Myocyte (in vitro differentiated cells): ENCODE measurements at regions not wholly inside any gene's neighbourhood (a gene's known extent, or its start where the extent isn't known, plus 50 kb on each side); places are given as distances from the start of the nearest gene placed in this dataset.

Source experiments
- DNase-seq: peaks from one replicate; pipeline ENCODE4 v3.0.0-alpha.2; 2012; ENCODE audit warnings: low read depth

DNA sequence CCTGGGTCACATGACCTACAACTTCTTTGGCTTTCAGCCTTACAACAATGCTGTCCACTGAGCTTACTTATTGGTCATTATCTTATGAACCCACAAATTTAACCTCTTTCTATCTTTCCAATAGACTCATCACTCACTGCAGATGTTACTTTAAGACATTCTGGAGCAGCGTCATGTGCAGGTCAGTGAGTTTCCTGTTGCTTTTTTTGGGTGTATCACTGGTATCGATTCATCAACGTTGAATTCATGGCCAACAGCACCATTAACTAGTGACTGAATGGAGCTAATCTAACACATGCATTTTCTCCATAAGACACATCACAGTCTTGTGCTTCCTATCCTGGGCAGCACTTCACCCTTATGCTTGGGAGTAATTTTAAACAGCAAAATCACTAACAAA lies 672.6 kb upstream of the CDH18 start:
- no peak for DNase-seq

DNA sequence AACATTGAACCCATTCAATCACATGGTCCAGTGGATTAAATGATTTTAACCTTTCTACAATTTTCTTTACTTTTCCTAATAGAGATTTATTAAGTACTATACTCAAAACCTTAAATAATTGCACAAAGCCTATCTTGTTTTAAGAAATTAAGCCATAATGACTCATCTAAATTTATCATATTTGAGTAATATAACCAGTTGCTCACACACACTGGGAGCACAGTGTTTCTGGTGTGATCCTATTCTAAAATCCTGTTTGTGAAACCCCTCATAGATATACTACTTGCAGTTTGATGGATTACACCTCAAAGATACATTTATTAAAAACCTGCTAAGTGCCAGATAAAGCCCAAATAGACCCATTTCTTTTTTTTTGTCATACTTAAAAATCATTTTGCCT lies 668.3 kb upstream of the CDH18 start:
- no peak for DNase-seq

DNA sequence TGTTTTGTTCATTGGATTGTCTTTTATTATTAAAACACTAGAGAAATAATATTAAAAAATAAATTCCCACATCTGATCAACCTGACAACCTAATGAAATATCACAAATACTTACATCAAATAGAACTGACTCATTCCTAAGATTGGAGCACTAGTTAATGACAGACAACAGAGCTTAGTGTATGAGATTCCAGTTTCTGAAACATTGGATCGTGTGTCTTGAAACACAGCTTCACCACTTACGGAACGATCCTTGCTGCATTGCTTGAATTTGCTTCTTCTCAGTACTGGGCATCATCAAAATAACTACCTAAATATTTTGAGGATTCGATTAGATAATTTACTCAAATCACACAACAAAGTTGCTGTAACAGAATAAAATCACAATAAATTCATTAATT lies 667.2 kb upstream of the CDH18 start:
- DNase-seq = no peak

DNA sequence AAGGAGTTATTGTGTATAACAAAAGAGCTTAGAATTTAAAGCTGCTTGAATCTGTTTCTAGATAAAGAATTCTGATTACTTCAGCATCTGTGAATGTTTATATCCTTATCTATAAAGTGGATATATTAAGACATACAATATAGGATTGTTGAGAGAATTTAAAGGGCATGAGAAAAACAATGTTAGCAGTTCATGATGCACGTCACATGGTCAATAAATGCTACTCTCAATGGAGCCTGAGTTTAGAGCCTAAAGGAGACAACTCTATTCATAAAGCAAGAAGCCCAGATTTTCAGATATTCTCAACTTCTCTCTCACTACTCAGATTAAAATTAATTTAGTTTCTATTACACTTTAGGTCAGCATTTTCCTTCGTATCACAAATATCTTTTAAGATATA lies 666.7 kb upstream of the CDH18 start:
- no peak for DNase-seq

DNA sequence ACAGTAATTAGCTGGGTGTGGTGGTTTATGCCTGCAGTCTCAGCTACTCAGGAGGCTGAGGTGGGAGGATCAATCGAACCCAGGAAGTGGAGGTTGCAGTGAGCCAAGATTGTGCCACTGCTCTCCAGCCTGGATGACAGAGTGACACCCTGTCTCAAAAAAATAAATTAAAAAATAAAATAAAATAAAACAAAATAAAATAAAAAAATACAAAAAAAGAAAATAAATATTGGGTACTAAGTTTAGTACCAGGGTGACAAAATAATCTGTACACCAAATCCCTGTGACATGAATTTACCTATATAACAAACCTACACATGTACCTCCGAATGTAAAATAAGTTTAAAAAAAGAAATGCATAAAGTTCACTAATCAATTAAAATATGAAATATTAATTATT lies 666.0 kb upstream of the CDH18 start:
- DNase-seq = no peak

DNA sequence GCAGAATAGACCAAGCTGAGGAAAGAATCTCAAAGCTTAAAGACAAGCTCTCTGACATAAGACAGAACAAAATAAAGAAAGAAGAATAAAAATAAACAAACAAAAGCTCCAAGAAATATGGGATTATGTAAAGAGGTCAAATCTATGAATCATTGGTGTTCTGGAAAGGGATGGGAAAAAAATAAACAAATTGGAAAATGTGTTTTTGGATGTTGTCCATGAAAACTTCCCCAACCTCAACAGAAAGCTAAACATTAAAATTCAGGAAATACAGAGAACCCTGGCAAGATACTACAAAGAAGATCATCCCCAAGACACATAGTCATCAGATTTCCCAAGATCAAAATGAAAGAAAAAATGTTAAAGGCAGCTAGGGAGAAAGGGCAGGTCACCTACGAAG lies 662.0 kb upstream of the CDH18 start:
- no peak for DNase-seq

DNA sequence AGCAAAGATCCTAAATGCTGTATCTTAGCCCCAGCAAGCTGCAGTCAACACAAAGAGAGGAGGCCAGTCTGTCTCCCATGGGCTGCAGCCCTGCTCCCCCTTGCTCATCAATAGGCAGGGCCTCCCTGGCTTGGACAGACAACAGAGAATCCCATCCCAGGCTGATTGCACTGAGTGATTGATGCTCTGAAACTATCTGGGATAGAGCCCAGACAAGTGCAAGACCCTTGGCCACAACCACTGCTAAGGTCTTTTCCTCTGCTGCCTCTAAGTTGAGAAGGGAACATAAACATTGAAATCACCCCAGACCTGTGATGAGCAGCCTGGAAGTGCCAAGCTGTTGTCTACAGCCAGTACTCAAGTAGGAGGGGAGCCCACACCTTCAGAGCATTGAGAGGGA lies 661.0 kb upstream of the CDH18 start:
- no peak for DNase-seq

DNA sequence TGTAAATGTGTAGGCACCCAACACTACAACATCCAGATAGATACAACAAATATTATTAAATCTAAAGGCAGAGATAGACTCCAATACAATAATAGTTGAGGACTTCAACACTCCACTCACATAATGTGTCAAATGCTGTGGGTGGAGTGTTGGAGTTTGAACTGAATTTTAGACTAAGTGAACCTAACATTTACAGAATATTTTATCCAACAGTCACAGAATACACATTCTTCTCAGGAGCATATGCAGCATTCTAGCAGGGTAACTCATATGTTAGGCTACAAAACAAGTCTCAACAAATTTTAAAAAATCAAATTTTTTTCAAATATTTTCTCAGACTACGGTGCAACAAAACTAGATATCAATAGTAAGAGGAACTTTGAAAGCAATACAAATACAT lies 648.7 kb upstream of the CDH18 start:
- DNase-seq = no peak

DNA sequence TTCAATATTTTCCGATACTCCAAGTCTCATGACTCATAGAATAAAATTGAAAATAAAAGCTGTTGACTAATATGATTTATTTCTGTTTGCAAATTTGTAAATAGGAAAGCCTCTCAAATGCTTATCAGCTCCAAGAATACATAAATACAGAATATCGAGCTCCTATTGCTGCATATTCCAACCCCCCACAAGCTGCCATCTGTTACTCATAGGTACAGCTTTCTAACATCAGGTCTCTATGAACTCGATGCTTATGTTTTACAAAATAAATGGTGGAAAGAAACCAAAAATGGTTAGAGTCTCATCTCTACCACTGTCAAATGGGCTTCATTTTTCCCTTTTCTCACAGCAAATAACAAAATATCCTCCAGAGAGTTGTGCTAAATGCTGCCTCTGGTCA lies 631.6 kb upstream of the CDH18 start:
- DNase-seq = no peak

DNA sequence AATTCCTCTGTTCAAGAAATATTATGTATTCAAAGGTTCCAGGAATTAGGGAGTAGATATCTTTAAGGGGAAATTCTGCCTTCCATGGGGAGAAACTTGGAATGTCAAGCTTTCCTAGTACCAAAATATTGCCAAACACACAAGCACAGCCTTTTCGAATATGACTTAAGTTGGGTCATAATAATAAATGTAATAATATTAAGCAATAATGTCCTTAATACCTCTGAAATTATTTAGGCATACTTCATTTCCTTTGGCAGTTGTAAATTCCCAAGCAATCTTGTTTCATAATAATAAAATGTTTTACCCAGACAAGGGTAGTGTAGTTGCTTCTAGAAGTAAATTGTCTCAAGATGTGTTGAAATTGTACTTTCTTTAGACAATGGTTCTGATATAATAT lies 630.3 kb upstream of the CDH18 start:
- no peak for DNase-seq

DNA sequence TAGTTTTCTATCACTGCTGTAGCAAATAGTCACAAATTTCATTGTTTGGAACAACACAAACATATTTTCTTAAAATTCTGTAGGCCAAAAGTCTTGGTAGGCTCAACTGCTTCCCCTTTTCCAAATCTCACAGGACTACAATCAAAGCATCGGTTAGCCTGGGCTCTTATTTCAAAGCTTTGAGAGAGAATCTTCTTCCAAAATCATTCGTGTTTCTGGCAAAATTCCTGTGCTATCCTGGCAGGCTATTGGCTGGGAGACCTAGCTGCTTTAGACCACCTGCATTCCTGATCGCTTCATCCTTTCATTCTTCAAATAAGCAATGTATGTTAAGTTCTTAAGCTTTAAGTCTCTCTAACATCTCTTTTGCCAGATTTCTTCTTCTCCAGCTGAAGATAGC lies 629.8 kb upstream of the CDH18 start:
- no peak for DNase-seq

DNA sequence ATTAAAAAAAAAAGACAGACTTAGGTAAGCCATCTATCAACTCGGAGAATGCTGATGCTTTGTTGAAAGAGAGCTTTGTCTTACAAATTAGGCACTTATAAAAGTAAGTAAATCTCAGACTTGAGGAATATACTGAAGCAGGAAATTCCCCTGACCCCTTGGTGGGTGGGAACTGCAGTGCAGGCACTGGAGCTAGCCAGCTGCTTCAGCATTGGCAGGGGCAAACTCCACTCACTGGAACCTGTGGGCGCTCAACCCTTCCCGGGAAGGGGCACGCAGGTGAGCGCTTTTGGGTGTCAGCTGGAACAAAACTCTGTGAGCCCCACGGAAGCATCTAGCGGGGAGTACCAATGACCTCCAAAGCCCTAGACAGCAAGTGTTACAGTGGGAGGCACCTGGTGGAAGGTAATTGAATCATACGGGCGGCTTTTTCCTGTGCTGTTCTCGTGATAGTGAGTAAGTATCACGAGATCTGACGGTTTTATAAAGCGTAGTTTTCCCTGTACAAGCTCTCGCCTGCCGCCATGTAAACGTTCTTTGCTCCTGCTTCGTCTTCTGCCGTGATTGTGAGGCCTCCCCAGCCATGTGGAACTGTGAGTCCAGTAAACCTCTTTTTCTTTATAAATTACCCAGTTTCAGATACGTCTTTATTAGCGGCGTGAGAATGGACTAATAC lies 628.0 kb upstream of the CDH18 start:
- no peak for DNase-seq

DNA sequence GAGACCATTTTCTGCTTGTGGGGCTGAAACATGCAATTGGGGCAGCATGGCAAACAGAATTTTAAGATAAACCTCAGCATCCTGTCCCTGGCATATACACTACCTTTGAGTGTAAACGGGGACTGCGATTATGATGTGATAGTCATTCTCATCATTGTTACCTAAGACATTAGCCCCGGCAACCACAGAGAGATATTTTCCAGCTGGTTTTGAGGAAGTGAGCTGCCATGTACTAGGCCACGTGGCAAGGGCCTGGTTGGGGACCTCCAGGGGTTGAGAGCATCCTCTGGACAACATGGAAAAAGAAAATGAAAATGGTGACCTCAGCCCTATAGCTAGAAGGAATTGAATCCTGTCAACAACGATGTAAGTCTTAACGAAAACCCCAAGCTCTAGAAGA lies 623.6 kb upstream of the CDH18 start:
- no peak for DNase-seq

DNA sequence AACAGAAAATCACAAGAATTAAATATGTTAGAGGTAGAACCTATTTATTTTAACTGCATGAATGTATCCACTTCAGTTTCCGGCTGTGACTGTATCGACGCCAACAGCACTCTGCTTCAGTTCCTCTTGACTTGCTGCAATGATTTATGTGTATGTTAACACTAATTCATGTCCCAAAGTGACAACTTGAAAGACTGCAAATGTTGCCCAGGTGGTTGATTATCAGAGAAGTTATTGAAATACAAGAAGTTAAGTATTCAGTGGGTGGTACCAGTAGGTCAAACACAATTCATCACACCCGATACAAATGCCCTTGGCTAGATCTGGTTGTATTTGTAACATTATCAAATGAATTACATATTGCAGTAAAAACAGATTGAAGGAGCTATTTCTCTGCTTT lies 622.7 kb upstream of the CDH18 start:
- no peak for DNase-seq

DNA sequence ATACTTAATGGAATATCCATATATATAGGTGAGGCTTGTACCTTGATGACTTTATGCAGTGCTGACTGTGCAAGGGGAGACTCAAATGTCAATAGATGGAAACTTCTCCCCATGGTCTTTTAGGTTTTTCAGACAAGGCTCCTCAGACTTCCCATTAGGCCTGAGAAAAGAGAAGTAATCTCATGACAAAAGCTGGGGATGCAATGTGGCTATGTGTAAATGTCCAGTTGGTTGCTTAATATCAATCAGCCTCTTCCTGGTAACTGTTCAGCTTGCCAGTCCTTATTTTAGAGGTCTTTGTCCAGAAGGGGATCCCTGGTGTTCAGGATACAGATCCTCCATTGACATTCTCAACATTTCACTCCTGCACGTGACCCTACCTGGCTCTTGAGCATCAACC lies 621.1 kb upstream of the CDH18 start:
- DNase-seq = no peak

DNA sequence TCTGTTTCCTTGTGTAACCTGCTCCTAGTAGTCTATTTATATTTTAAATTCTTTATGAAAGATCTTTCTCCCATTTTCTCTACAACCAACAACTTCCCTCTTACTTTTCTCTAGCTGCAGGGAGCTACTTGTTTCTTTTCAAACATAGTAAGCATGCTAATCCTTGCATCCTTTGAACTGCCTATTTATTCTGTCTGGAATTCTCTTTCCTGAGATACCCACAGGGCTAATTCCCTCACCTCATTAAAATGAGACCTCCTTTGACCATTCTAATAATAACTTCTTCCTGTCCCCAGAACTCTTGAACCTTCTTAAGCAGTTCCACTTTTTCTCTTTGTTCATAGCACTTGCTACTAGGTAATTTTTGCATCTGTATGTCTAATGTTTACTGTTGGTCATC lies 620.6 kb upstream of the CDH18 start:
- no peak for DNase-seq

DNA sequence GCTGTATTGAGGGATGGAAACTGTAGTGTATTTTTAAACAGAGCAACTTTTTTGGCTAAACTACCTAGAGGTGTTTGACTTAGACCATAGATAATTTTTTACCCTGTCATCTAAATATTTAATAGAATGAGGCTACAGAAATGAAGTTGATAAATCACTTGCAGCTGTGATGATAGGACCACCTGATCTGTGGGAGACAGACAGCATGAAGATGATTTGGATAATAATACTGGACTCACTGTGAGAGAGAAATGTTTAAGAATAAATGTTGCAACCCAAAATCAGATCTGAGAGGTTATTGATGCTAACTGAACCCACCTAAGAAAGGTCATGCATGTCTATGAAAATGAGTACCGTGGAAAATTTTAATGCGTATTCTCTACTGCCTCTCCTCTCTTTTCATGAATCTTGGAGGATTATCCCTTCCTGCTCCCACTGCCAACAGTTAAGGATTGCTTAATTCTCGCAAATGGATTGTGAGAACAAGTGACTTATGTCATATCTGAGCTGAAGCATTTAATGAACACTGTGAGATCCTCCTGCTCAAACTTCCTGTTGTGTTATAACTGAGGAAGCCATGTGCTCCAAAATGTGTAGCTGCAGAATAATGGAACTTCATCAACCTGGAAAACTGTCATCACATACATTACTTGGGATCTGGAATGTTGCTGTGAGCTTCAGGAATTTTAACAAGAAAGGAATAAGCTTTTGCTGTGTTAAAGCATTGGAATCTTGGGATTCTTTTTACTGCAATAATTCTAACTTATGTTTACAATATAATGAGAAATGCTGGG lies 617.9 kb upstream of the CDH18 start:
- no peak for DNase-seq

DNA sequence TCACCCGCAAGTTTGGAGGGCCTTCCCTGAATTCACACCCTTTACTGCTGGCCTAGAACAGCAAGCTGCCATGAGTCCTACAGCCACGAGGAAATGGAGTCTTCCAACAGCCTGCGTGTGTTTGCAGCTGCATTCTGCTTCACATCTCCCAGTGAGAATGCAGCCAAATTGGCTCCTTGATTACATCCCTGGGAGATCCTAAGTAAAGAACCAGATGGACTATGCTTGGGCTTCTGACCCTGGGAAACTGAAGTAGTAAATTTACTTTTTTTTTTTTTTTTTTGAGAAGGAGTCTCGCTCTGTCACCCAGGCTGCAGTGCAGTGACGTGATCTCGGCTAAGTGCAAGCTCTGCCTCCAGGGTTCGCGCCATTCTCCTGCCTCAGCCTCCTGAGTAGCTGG lies 617.0 kb upstream of the CDH18 start:
- no peak for DNase-seq

DNA sequence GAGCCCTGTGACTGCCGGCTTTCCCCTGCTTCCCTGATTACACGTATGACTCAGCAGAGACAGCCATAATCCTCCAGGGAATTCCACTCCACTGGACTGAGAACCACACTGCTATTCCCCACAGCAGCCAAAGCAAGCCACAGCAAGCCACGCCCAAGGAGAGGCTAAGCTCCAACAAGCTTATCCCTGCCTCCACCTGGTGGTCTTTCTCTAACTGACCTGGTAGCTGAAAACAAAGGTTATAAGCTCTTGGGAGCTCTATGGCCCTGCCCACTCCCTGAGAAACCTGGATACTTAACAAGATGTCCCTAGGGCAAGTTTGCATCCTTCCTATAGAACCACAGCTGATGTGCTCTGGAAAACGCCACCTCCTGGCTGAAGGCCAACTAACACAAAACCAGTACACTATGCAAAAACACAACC lies 613.7 kb upstream of the CDH18 start:
- DNase-seq = peak; percentile 26

DNA sequence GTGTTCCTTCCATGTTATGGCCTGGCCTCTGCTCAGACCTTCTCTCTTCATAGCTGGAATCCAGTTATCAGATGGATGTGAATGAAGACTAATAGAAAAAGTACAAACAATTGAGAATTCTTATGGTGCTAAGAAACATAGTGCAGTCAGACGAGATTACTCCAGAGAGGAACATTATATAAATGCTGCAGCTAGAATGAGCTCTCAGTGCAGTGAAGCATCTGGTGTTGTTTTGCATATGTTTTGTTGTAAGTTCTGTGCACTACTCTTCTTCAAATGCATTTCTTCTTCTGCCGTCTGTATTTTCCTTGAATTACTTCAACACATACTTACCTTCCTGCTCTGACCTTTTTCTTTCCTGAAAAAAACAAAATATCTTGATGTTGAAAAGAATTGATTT lies 602.4 kb upstream of the CDH18 start:
- no peak for DNase-seq

DNA sequence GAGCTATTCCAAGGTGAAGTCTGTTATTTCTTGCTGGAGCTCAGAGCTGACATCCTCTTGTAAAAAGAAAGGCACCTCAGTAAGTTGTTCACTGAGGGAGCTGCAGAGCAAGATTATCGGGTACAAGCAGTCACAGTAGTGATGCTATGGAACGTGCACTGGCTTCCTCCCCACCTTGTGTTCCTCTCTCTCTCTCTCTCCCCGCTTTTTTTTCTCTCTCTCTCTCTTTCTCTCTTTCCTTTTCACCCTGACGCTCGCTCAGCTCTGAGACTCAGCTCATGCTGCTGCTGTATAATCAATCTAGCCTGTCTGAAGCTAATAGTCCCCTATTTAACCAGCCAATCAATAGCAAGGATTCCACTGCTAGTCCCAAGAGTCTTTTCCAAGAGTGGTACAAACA lies 587.6 kb upstream of the CDH18 start:
- no peak for DNase-seq

DNA sequence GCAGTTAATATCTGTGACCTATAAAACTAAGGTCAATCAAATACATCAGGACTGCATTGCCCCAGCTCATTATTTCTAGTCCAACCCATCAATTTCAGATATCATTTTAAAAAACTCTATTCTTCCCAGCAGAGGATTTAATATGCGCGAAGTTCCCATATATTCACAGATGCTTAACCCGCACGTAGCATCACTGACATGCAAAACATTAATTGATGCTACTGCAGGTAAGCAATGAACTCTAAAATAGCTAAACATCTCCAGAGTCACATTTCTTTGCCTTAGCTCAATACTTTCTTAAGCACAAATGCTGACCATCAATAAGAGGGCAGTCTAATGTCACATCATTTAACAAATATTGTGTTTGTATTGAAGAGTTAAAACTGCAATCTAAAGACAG lies 586.6 kb upstream of the CDH18 start:
- no peak for DNase-seq

DNA sequence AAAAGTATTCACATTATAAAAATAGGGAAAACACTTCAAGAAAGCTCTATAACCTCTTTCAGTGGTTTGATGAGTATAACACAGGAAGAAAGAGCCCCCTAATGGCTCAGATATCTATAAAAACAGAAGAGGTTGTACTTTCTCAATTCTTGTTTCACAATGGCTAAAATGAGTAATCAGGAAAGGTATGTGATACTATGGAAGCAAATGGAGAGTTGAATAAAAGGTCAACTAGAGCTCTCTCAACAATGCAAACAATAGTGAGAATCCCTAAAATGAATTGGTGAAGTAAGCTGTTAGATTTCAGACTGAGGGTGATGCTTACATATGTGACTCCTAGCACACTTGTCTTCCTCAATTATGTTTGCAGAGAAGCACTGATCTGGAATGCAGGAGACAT lies 584.6 kb upstream of the CDH18 start:
- no peak for DNase-seq
